KOPT-K1 (cell line): ENCODE measurements at regions not wholly inside any gene's neighbourhood (a gene's known extent, or its start where the extent isn't known, plus 50 kb on each side); places are given as distances from the start of the nearest gene placed in this dataset.

Experiments used
- H3K27ac ChIP-seq: fragments of 200-600 bp; sonication (generic); 2 replicates; pipeline ENCODE4 v1.5.1; 2016; ENCODE audit warnings: antibody characterized with exemption, mild to moderate bottlenecking, low read depth, low read length; ENCODE audit not compliant: poor library complexity, severe bottlenecking
- H3K36me3 ChIP-seq: fragments of 200-600 bp; sonication (generic); 2 replicates; pipeline ENCODE4 v1.5.1; 2017; ENCODE audit warnings: antibody characterized with exemption, mild to moderate bottlenecking, low read length, moderate library complexity; ENCODE audit not compliant: insufficient read depth
- H3K9me3 ChIP-seq: fragments of 200-600 bp; sonication (generic); 2 replicates; pipeline ENCODE4 v1.5.1; 2017; ENCODE audit warnings: antibody characterized with exemption, low read length, mild to moderate bottlenecking; ENCODE audit not compliant: insufficient read depth, poor library complexity, severe bottlenecking

GRCh38 chr6:22788038-22788437, 218.7 kb downstream of the HDGFL1 start:
- no peaks in the 10 kb centered on the region for H3K9me3 ChIP-seq
- H3K36me3 ChIP-seq = no peaks in the 10 kb centered on the region
- no peak overlapping the region for H3K27ac ChIP-seq

GRCh38 chr6:22789315-22789714, 219.9 kb downstream of the HDGFL1 start:
- Histone ChIP-seq H3K36me3 (no peaks in the 10 kb centered on the region), H3K9me3 (peaks cover under 1% of the 10 kb centered on the region), H3K27ac (no peak overlapping the region)

- no peaks in the 10 kb centered on the region for H3K36me3 ChIP-seq
- no peak overlapping the region for H3K27ac ChIP-seq
- H3K9me3 ChIP-seq = peaks cover 13% of the 10 kb centered on the region
These were observed 225.5 kb downstream of the HDGFL1 start for GRCh38 chr6:22794844-22795243.

GRCh38 chr6:22800451-22800850, 231.1 kb downstream of the HDGFL1 start:
- Histone ChIP-seq H3K36me3 (no peaks in the 10 kb centered on the region), H3K27ac (no peak overlapping the region), H3K9me3 (peaks cover 2% of the 10 kb centered on the region)

- no peak overlapping the region for H3K27ac ChIP-seq
- H3K36me3 ChIP-seq = no peaks in the 10 kb centered on the region
- H3K9me3 ChIP-seq = no peaks in the 10 kb centered on the region
These were observed 232.5 kb downstream of the HDGFL1 start for GRCh38 chr6:22801831-22802230.

- H3K36me3 ChIP-seq = no peaks in the 10 kb centered on the region
- no peak overlapping the region for H3K27ac ChIP-seq
- H3K9me3 ChIP-seq = no peaks in the 10 kb centered on the region
These were observed 235.4 kb downstream of the HDGFL1 start for GRCh38 chr6:22804620-22805261.

- Histone ChIP-seq H3K36me3 (no peaks in the 10 kb centered on the region), H3K27ac (no peak overlapping the region), H3K9me3 (no peaks in the 10 kb centered on the region)
These were observed 237.9 kb downstream of the HDGFL1 start for GRCh38 chr6:22807261-22807660.

- Histone ChIP-seq H3K27ac (no peak overlapping the region), H3K9me3 (no peaks in the 10 kb centered on the region), H3K36me3 (no peaks in the 10 kb centered on the region)
These were observed 238.5 kb downstream of the HDGFL1 start for GRCh38 chr6:22807818-22808217.

GRCh38 chr6:22808466-22808865, 239.1 kb downstream of the HDGFL1 start:
- no peaks in the 10 kb centered on the region for H3K9me3 ChIP-seq
- H3K36me3 ChIP-seq = no peaks in the 10 kb centered on the region
- no peak overlapping the region for H3K27ac ChIP-seq

GRCh38 chr6:22809370-22809769, 240.0 kb downstream of the HDGFL1 start:
- H3K9me3 ChIP-seq = no peaks in the 10 kb centered on the region
- no peak overlapping the region for H3K27ac ChIP-seq
- H3K36me3 ChIP-seq = no peaks in the 10 kb centered on the region

GRCh38 chr6:22819209-22819608, 249.8 kb downstream of the HDGFL1 start:
- Histone ChIP-seq H3K27ac (no peak overlapping the region), H3K9me3 (peaks cover 8% of the 10 kb centered on the region)

GRCh38 chr6:22821664-22822320, 252.4 kb downstream of the HDGFL1 start:
- Histone ChIP-seq H3K27ac (no peak overlapping the region), H3K36me3 (no peaks in the 10 kb centered on the region), H3K9me3 (no peaks in the 10 kb centered on the region)

More at GRCh38 chr6:22819209-22819608, 249.8 kb downstream of the HDGFL1 start:
- no peaks in the 10 kb centered on the region for H3K36me3 ChIP-seq

GRCh38 chr6:22825210-22825609, 255.8 kb downstream of the HDGFL1 start:
- Histone ChIP-seq H3K27ac (no peak overlapping the region), H3K36me3 (no peaks in the 10 kb centered on the region), H3K9me3 (no peaks in the 10 kb centered on the region)

GRCh38 chr6:22826961-22827360, 257.6 kb downstream of the HDGFL1 start:
- no peak overlapping the region for H3K27ac ChIP-seq
- H3K36me3 ChIP-seq = no peaks in the 10 kb centered on the region
- no peaks in the 10 kb centered on the region for H3K9me3 ChIP-seq

- Histone ChIP-seq H3K36me3 (no peaks in the 10 kb centered on the region), H3K9me3 (no peaks in the 10 kb centered on the region), H3K27ac (no peak overlapping the region)
These were observed 258.4 kb downstream of the HDGFL1 start for GRCh38 chr6:22827760-22828159.
